ENCODE measurements at regions not wholly inside any gene's neighbourhood (a gene's known extent, or its start where the extent isn't known, plus 50 kb on each side); places are given as distances from the start of the nearest gene placed in this dataset.

- Histone ChIP-seq H3K4me3 (no peak overlapping the region), H3K4me1 (ENCODE audit: insufficient read depth) (no peaks in the 10 kb centered on the region), H3K9me3 (no peaks in the 10 kb centered on the region), H3K27me3 (no peaks in the 10 kb centered on the region), H3K36me3 (no peaks in the 10 kb centered on the region), H3K27ac (no peak overlapping the region)
- intact Hi-C loops (cut with DNase I) = no loop called here
- TF ChIP-seq EP300 (IDR thresholded peaks at IDR 0.05) = no peak
- TF ChIP-seq CTCF (IDR thresholded peaks at IDR 0.05) = no peak
- no peak for TF ChIP-seq POLR2A (IDR thresholded peaks at IDR 0.05)
- 90 to 92% (median 90%) methylated on average over 3 of the region's 3 CpGs for WGBS, 3 donors
- no peak for DNase-seq
Measured at GRCh38 chr4:167775375-167775774, 317.0 kb upstream of the ANXA10 start.

- intact Hi-C loops (cut with DNase I) = no loop called here
- H3K27ac ChIP-seq = no peak overlapping the region
- H3K36me3 ChIP-seq = no peaks in the 10 kb centered on the region
- no peaks in the 10 kb centered on the region for H3K27me3 ChIP-seq
- TF ChIP-seq CTCF (IDR thresholded peaks at IDR 0.05) (no peak), POLR2A (IDR thresholded peaks at IDR 0.05) (no peak), EP300 (IDR thresholded peaks at IDR 0.05) (no peak)
- no peak overlapping the region for H3K4me3 ChIP-seq
- no peaks in the 10 kb centered on the region for H3K9me3 ChIP-seq
- WGBS, 3 donors = 72 to 79% (median 78%) methylated on average over 5 of the region's 5 CpGs
- no peak for DNase-seq
- no peaks in the 10 kb centered on the region for H3K4me1 ChIP-seq (ENCODE audit: insufficient read depth)
Measured at GRCh38 chr4:167779280-167779679, 313.1 kb upstream of the ANXA10 start.

- H3K4me1 ChIP-seq (ENCODE audit: insufficient read depth) = no peaks in the 10 kb centered on the region
- TF ChIP-seq EP300 (IDR thresholded peaks at IDR 0.05) (no peak), POLR2A (IDR thresholded peaks at IDR 0.05) (no peak), CTCF (IDR thresholded peaks at IDR 0.05) (no peak)
- H3K36me3 ChIP-seq = no peaks in the 10 kb centered on the region
- no peaks in the 10 kb centered on the region for H3K9me3 ChIP-seq
- no peaks in the 10 kb centered on the region for H3K27me3 ChIP-seq
- no peak for DNase-seq
- H3K4me3 ChIP-seq = no peak overlapping the region
- intact Hi-C loops (cut with DNase I) = no loop called here
- no peak overlapping the region for H3K27ac ChIP-seq
- 11 to 18% (median 16%) methylated on average over 5 of the region's 5 CpGs for WGBS, 3 donors
Measured at GRCh38 chr4:167779864-167780263, 312.5 kb upstream of the ANXA10 start.

- H3K4me3 ChIP-seq = no peak overlapping the region
- no peaks in the 10 kb centered on the region for H3K27me3 ChIP-seq
- intact Hi-C loops (cut with DNase I) = no loop called here
- no peak overlapping the region for H3K27ac ChIP-seq
- no peaks in the 10 kb centered on the region for H3K4me1 ChIP-seq (ENCODE audit: insufficient read depth)
- no peak for DNase-seq
- no peaks in the 10 kb centered on the region for H3K9me3 ChIP-seq
- WGBS, 3 donors = 63 to 71% (median 71%) methylated on average over 2 of the region's 2 CpGs
- TF ChIP-seq CTCF (IDR thresholded peaks at IDR 0.05) = no peak
- no peak for TF ChIP-seq EP300 (IDR thresholded peaks at IDR 0.05)
- no peak for TF ChIP-seq POLR2A (IDR thresholded peaks at IDR 0.05)
- H3K36me3 ChIP-seq = no peaks in the 10 kb centered on the region
Measured at GRCh38 chr4:167784826-167785225, 307.5 kb upstream of the ANXA10 start.

GRCh38 chr4:167785523-167785922 lies 306.8 kb upstream of the ANXA10 start:
- no peak for TF ChIP-seq POLR2A (IDR thresholded peaks at IDR 0.05)
- TF ChIP-seq CTCF (IDR thresholded peaks at IDR 0.05) = no peak
- TF ChIP-seq EP300 (IDR thresholded peaks at IDR 0.05) = no peak
- 50 to 72% (median 54%) methylated on average over 1 of the region's 1 CpG for WGBS, 3 donors
- H3K4me3 ChIP-seq = no peak overlapping the region

More at GRCh38 chr4:167785523-167785922, 306.8 kb upstream of the ANXA10 start:
- no peaks in the 10 kb centered on the region for H3K4me1 ChIP-seq (ENCODE audit: insufficient read depth)
- no peaks in the 10 kb centered on the region for H3K27me3 ChIP-seq
- H3K9me3 ChIP-seq = no peaks in the 10 kb centered on the region
- no peaks in the 10 kb centered on the region for H3K36me3 ChIP-seq
- no peak for DNase-seq
- H3K27ac ChIP-seq = no peak overlapping the region
- intact Hi-C loops (cut with DNase I) = no loop called here

Data from ovary (tissue), 7 donors.